Epithelial cell of proximal tubule (primary cell): ENCODE measurements at regions not wholly inside any gene's neighbourhood (a gene's known extent, or its start where the extent isn't known, plus 50 kb on each side); places are given as distances from the start of the nearest gene placed in this dataset.

Experiments used
- DNase-seq: peaks from one replicate; pipeline ENCODE4 v3.0.0-alpha.2; 2011; ENCODE audit warnings: low read depth
- H3K4me3 ChIP-seq: 2 replicates; pipeline ENCODE4 v1.5.1; 2011; ENCODE audit warnings: low read depth, mild to moderate bottlenecking, low read length
- CTCF ChIP-seq: conservative IDR thresholded peaks from 2 replicates; pipeline ENCODE4 v1.5.1; 2012; ENCODE audit warnings: low read depth, mild to moderate bottlenecking, low read length

DNA sequence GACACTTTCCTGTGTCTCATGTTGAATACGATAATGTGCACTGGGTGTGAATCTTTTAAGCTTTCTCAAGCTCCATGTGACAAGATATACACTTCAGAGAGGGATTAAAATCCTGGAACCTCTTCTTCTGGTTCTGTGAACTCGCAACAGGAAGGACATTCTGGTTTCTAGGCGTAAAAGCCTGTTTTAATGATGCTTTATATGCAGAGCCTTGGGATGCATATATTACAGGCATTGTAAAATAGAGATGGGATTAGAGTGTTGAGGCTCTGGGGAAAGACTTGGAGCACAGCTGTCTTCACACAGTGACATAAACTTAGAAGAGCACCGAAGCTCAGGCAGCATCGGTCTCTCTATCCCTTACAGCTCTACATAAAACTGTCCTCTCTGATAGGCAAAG lies 107.7 kb upstream of the SV2C start:
- TF ChIP-seq CTCF: no peak
- DNase-seq: no peak
- no peak overlapping the region for H3K4me3 ChIP-seq

- no peak for TF ChIP-seq CTCF
- no peak overlapping the region for H3K4me3 ChIP-seq
- no peak for DNase-seq
Measured at GRCh38 chr5:75965292-75965691, 117.9 kb upstream of the SV2C start.

GRCh38 chr5:75964008-75964407 lies 119.2 kb upstream of the SV2C start:
- no peak for DNase-seq
- H3K4me3 ChIP-seq: no peak overlapping the region
- no peak for TF ChIP-seq CTCF

- TF ChIP-seq CTCF: no peak
- H3K4me3 ChIP-seq: no peak overlapping the region
Measured at GRCh38 chr5:75963554-75963953, 119.6 kb upstream of the SV2C start.

GRCh38 chr5:75961818-75962217 lies 121.4 kb upstream of the SV2C start:
- no peak for DNase-seq
- no peak overlapping the region for H3K4me3 ChIP-seq
- TF ChIP-seq CTCF: no peak

More at GRCh38 chr5:75963554-75963953, 119.6 kb upstream of the SV2C start:
- DNase-seq: no peak

GRCh38 chr5:75960129-75960528 lies 123.1 kb upstream of the SV2C start:
- TF ChIP-seq CTCF: no peak
- no peak for DNase-seq
- no peak overlapping the region for H3K4me3 ChIP-seq

DNA sequence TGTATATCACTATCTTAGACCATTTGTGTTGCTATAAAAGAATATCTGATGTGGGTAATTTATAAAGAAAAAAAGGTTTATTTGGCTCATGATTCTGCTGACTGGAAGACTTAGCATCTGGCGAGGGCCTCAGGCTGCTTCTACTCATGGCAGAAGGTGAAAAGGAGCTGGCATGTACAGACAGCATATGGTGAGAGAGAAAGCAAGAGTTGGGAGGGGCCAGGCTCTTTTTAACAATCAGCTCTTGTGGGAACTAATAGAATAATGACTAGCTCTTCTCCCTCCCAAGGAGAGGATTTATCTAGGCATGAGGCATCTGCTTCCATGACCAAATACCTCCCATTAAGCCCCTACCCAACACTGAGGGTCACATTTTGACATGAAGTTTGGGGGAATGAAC lies 130.2 kb upstream of the SV2C start:
- no peak for TF ChIP-seq CTCF
- DNase-seq: no peak
- H3K4me3 ChIP-seq: no peak overlapping the region
